ENCODE measurements at regions not wholly inside any gene's neighbourhood (a gene's known extent, or its start where the extent isn't known, plus 50 kb on each side); places are given as distances from the start of the nearest gene placed in this dataset.

DNA sequence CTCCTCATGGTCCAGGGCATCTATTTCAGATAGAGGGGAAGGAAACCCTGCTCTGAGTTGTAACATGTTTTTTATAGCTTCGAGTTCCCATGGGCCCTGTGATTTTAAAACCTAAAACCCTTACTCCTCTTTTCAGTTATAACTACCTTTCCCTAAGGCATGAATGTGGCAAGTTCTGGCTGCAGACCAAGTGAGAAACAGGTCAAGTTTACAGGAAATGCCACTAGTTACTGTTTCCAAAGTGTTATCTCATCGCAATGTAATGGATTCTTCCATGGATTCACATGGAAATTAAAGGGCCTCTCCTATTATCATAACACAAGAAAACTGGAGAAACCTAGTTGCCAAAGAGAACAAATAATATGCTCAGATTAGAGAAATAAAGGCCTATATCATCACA lies 574.5 kb upstream of the GRAMD2B start:
- H3K27ac Mint-ChIP-seq (ENCODE audit: unreplicated experiment), result no peak overlapping the region
- intact Hi-C loops (cut with micrococcal nuclease; ENCODE audit: unreplicated experiment), result no loop called here
- TF ChIP-seq, protein P1, sequence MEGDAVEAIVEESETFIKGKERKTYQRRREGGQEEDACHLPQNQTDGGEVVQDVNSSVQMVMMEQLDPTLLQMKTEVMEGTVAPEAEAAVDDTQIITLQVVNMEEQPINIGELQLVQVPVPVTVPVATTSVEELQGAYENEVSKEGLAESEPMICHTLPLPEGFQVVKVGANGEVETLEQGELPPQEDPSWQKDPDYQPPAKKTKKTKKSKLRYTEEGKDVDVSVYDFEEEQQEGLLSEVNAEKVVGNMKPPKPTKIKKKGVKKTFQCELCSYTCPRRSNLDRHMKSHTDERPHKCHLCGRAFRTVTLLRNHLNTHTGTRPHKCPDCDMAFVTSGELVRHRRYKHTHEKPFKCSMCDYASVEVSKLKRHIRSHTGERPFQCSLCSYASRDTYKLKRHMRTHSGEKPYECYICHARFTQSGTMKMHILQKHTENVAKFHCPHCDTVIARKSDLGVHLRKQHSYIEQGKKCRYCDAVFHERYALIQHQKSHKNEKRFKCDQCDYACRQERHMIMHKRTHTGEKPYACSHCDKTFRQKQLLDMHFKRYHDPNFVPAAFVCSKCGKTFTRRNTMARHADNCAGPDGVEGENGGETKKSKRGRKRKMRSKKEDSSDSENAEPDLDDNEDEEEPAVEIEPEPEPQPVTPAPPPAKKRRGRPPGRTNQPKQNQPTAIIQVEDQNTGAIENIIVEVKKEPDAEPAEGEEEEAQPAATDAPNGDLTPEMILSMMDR (IDR thresholded peaks at IDR 0.05; ENCODE audit: unreplicated experiment), result no peak
- no peaks in the 10 kb centered on the region for H3K36me3 Mint-ChIP-seq (ENCODE audit: insufficient read depth, unreplicated experiment)
- H3K9me3 Mint-ChIP-seq (ENCODE audit: low read depth, unreplicated experiment), result peaks cover under 1% of the 10 kb centered on the region
- no peaks in the 10 kb centered on the region for H3K4me1 Mint-ChIP-seq (ENCODE audit: low read depth, unreplicated experiment)
- no peak for DNase-seq
- CTCF ChIA-PET, result no interaction called here
- H3K27me3 Mint-ChIP-seq (ENCODE audit: unreplicated experiment), result no peaks in the 10 kb centered on the region
- BruUV-seq (replicated peaks), result no TSS peak
- H3K4me3 Mint-ChIP-seq (ENCODE audit: low read depth, unreplicated experiment), result no peak overlapping the region

DNA sequence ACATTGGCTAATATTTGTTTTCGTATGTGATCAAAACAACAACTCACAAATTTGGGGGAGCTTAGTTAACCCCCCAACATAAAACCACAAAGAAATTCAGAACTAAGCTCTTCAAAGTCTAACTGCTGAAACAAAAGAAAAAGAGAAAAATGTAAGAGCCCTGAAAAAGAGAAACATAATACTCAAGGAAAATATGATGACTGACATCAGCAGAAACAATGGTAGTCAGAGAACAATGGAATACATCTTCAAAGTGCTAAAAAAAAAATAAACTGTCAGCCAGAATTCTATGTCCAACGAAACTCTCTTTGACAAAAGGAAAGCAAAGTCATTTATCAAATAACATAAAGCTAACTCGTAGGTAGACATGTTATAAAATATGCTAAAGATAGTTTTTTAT lies 566.3 kb upstream of the GRAMD2B start:
- no peak for DNase-seq
- Mint-ChIP-seq H3K27ac (ENCODE audit: unreplicated experiment) (no peak overlapping the region), H3K4me3 (ENCODE audit: low read depth, unreplicated experiment) (no peak overlapping the region), H3K27me3 (ENCODE audit: unreplicated experiment) (no peaks in the 10 kb centered on the region), H3K9me3 (ENCODE audit: low read depth, unreplicated experiment) (peaks cover 5% of the 10 kb centered on the region), H3K4me1 (ENCODE audit: low read depth, unreplicated experiment) (no peaks in the 10 kb centered on the region), H3K36me3 (ENCODE audit: insufficient read depth, unreplicated experiment) (no peaks in the 10 kb centered on the region)
- no TSS peak for BruUV-seq (replicated peaks)
- CTCF ChIA-PET, result no interaction called here
- TF ChIP-seq, protein P1 (IDR thresholded peaks at IDR 0.05; ENCODE audit: unreplicated experiment), result no peak
- intact Hi-C loops (cut with micrococcal nuclease; ENCODE audit: unreplicated experiment), result no loop called here

DNA sequence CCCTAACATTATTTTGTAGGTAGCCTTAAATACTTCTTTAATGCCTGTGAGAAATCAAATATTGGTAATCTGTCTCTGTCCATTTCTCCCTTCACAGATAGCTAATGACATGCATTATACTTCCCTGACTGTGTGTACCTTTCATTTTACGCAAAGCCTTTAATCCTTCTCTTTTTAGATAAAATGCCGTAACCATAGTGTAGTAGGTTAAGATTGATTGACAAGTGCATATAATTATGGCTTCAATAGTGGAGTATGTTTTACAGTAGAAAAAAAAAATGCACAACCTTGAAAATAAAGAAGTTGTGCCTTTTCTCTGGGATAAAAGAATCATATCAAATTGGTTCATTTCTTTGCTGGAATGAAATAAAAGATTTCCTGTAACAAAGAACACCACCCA lies 559.6 kb upstream of the GRAMD2B start:
- DNase-seq, result no peak
- CTCF ChIA-PET, result no interaction called here
- Mint-ChIP-seq H3K27me3 (ENCODE audit: unreplicated experiment) (no peaks in the 10 kb centered on the region), H3K9me3 (ENCODE audit: low read depth, unreplicated experiment) (no peaks in the 10 kb centered on the region), H3K27ac (ENCODE audit: unreplicated experiment) (no peak overlapping the region), H3K4me1 (ENCODE audit: low read depth, unreplicated experiment) (peaks cover 4% of the 10 kb centered on the region), H3K36me3 (ENCODE audit: insufficient read depth, unreplicated experiment) (no peaks in the 10 kb centered on the region), H3K4me3 (ENCODE audit: low read depth, unreplicated experiment) (no peak overlapping the region)
- no TSS peak for BruUV-seq (replicated peaks)
- TF ChIP-seq, protein P1 (IDR thresholded peaks at IDR 0.05; ENCODE audit: unreplicated experiment), result no peak
- intact Hi-C loops (cut with micrococcal nuclease; ENCODE audit: unreplicated experiment), result no loop called here

DNA sequence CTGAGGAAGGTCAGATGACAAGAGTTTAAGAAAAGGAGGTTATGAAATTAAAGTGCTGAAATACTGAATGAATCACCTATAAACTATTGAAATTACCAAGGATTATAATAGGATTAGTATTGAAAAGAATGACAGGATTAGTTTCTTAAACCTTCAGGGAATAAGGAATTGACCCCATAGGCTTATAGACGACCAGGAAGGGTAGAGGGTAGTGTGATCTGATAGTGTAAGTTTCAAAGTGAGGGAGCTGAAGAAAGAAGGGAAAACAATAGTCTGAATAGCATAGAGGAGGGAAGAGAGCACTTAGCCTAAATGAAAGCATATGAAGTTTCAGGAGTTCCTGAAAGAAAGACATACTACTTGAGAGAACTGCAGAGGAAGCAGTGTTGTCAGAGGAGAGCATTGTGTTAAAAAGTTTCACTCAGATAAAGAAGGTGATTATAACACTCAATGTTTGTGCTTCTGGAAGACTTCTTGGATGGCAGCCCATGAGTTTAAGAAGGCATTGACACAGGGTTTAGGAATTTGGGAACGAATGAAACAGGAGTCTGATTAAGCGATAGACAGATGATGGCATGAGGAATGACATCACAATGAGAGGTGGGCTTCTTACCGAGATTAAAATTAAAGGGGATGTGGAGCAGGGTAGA lies 557.9 kb upstream of the GRAMD2B start:
- CTCF ChIA-PET, result no interaction called here
- Mint-ChIP-seq H3K9me3 (ENCODE audit: low read depth, unreplicated experiment) (no peaks in the 10 kb centered on the region), H3K4me1 (ENCODE audit: low read depth, unreplicated experiment) (peaks cover 6% of the 10 kb centered on the region), H3K4me3 (ENCODE audit: low read depth, unreplicated experiment) (no peak overlapping the region), H3K36me3 (ENCODE audit: insufficient read depth, unreplicated experiment) (no peaks in the 10 kb centered on the region), H3K27ac (ENCODE audit: unreplicated experiment) (no peak overlapping the region), H3K27me3 (ENCODE audit: unreplicated experiment) (no peaks in the 10 kb centered on the region)
- intact Hi-C loops (cut with micrococcal nuclease; ENCODE audit: unreplicated experiment), result no loop called here
- no TSS peak for BruUV-seq (replicated peaks)
- no peak for DNase-seq
- TF ChIP-seq, protein P1 (IDR thresholded peaks at IDR 0.05; ENCODE audit: unreplicated experiment), result no peak
